DND-41 (cell line): ENCODE measurements at regions not wholly inside any gene's neighbourhood (a gene's known extent, or its start where the extent isn't known, plus 50 kb on each side); places are given as distances from the start of the nearest gene placed in this dataset.

Experiments
- ATAC-seq: fragments of 200-7000 bp; cut with Tn5 transposase; 3 replicates; pipeline ENCODE4 v1.9.1; 2021; ENCODE audit warnings: low read depth; ENCODE audit not compliant: insufficient read depth
- DNase-seq: peaks from one replicate; pipeline ENCODE4 v3.0.0-alpha.2; 2020
- H2AFZ ChIP-seq: 2 replicates; pipeline ENCODE4 v1.6.0; 2012; ENCODE audit warnings: low read depth, low read length
- H3K27ac ChIP-seq: 2 replicates; pipeline ENCODE4 v1.5.1; 2012; ENCODE audit warnings: low read length, inconsistent platforms
- H3K27me3 ChIP-seq: fragments of 200-600 bp; sonication (generic); 2 replicates; pipeline ENCODE4 v1.6.0; 2012; ENCODE audit warnings: low read length, mild to moderate bottlenecking, inconsistent platforms; ENCODE audit not compliant: insufficient read depth, poor library complexity
- H3K36me3 ChIP-seq: 2 replicates; pipeline ENCODE4 v1.5.1; 2012; ENCODE audit warnings: low read length, inconsistent platforms; ENCODE audit not compliant: insufficient read depth
- H3K4me1 ChIP-seq: 2 replicates; pipeline ENCODE4 v1.5.1; 2012; ENCODE audit warnings: mild to moderate bottlenecking, low read length; ENCODE audit not compliant: insufficient read depth
- H3K4me2 ChIP-seq: 2 replicates; pipeline ENCODE4 v1.6.0; 2012; ENCODE audit warnings: mild to moderate bottlenecking, moderate library complexity, low read length, inconsistent platforms; ENCODE audit not compliant: insufficient read depth
- H3K4me3 ChIP-seq, 2 experiments: fragments of 200-600 bp in 1 of 2; shearing (Covaris generic) in 1 of 2; 2 replicates each; pipeline ENCODE4 v1.5.1; 2012 to 2016; ENCODE audit warnings: inconsistent platforms in 2 of 2, low read length in 2 of 2, mild to moderate bottlenecking in 2 of 2, low read depth in 1 of 2, moderate library complexity in 1 of 2
- H3K79me2 ChIP-seq: 2 replicates; pipeline ENCODE4 v1.6.0; 2012; ENCODE audit warnings: low read length, inconsistent platforms; ENCODE audit not compliant: insufficient read depth
- H3K9ac ChIP-seq: 2 replicates; pipeline ENCODE4 v1.6.0; 2012; ENCODE audit warnings: low read depth, mild to moderate bottlenecking, inconsistent platforms, low read length, moderate library complexity
- H3K9me3 ChIP-seq: 2 replicates; pipeline ENCODE4 v1.5.1; 2012; ENCODE audit warnings: low read length, moderate library complexity, mild to moderate bottlenecking, inconsistent platforms; ENCODE audit not compliant: insufficient read depth, severe bottlenecking
- H4K20me1 ChIP-seq: 2 replicates; pipeline ENCODE4 v1.6.0; 2012; ENCODE audit warnings: low read length; ENCODE audit not compliant: insufficient read depth
- EZH2 ChIP-seq: IDR thresholded peaks from 3 replicates; pipeline ENCODE4 v1.6.1; 2012; ENCODE audit warnings: borderline replicate concordance, low read depth, mild to moderate bottlenecking, moderate library complexity, low read length, inconsistent platforms; ENCODE audit not compliant: severe bottlenecking
- TF ChIP-seq, protein P1 (sequence below): IDR thresholded peaks from 2 replicates; pipeline ENCODE4 v1.5.1; 2012; ENCODE audit warnings: borderline replicate concordance, low read length, moderate library complexity, mild to moderate bottlenecking; ENCODE audit not compliant: poor library complexity, severe bottlenecking; ENCODE audit errors: extremely low read depth

GRCh38 chr3:159221335-159221734 is 419.5 kb downstream of the MFSD1 start:
- H3K36me3 ChIP-seq: no peaks in the 10 kb centered on the region
- no peak overlapping the region for H3K4me3 ChIP-seq
- H3K27me3 ChIP-seq: no peaks in the 10 kb centered on the region
- DNase-seq: no peak
- no peaks in the 10 kb centered on the region for H3K79me2 ChIP-seq
- no peak overlapping the region for H3K9ac ChIP-seq
- H3K4me1 ChIP-seq: no peaks in the 10 kb centered on the region
- H3K9me3 ChIP-seq: no peaks in the 10 kb centered on the region
- H4K20me1 ChIP-seq: no peaks in the 10 kb centered on the region
- no peak overlapping the region; the same call in 1 of the 2 replicates for H2AFZ ChIP-seq
- no peak overlapping the region for H3K27ac ChIP-seq
- no peak overlapping the region for H3K4me2 ChIP-seq
- TF ChIP-seq, protein P1, sequence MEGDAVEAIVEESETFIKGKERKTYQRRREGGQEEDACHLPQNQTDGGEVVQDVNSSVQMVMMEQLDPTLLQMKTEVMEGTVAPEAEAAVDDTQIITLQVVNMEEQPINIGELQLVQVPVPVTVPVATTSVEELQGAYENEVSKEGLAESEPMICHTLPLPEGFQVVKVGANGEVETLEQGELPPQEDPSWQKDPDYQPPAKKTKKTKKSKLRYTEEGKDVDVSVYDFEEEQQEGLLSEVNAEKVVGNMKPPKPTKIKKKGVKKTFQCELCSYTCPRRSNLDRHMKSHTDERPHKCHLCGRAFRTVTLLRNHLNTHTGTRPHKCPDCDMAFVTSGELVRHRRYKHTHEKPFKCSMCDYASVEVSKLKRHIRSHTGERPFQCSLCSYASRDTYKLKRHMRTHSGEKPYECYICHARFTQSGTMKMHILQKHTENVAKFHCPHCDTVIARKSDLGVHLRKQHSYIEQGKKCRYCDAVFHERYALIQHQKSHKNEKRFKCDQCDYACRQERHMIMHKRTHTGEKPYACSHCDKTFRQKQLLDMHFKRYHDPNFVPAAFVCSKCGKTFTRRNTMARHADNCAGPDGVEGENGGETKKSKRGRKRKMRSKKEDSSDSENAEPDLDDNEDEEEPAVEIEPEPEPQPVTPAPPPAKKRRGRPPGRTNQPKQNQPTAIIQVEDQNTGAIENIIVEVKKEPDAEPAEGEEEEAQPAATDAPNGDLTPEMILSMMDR: no peak
- TF ChIP-seq EZH2: no peak
- ATAC-seq: no peak

- DNase-seq (no peak), ATAC-seq (peak; percentile 47; the same call in 2 of the 3 replicates)
- Histone ChIP-seq H4K20me1 (no peaks in the 10 kb centered on the region), H3K4me3 (no peak overlapping the region), H3K79me2 (no peaks in the 10 kb centered on the region), H3K4me2 (no peak overlapping the region), H3K27me3 (no peaks in the 10 kb centered on the region), H3K36me3 (no peaks in the 10 kb centered on the region), H3K9ac (no peak overlapping the region), H3K9me3 (no peaks in the 10 kb centered on the region), H3K27ac (peak overlapping the region; percentile 47; the same call in 1 of the 2 replicates), H2AFZ (peak overlapping the region; percentile 19; the same call in 1 of the 2 replicates), H3K4me1 (peaks cover 7% of the 10 kb centered on the region)
- TF ChIP-seq, protein P1: no peak
- TF ChIP-seq EZH2: no peak
Observed at GRCh38 chr3:159229116-159229680, 427.3 kb downstream of the MFSD1 start.

DNA sequence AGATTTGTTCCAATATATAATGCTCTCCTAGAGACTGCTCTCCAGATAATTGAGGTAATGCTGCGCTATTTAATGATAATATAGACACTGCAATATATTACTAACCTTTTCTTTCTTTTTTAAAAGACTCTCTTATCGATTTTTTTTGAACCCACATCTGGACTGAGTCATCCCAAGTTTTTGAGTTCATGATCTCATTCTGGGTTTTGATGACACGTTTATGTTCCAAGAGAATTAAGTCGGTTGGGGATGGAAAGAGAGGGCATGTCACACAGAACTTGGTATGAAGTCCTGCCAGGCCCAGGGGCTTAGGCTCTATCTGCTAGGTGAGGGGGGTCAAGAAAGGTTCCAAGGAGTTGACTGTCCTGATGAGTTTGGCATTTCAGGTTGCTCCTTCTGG is 431.1 kb downstream of the MFSD1 start:
- H3K9me3 ChIP-seq: no peaks in the 10 kb centered on the region
- H3K79me2 ChIP-seq: no peaks in the 10 kb centered on the region
- TF ChIP-seq, protein P1: no peak
- TF ChIP-seq EZH2: no peak
- DNase-seq (no peak), ATAC-seq (no peak)
- H3K36me3 ChIP-seq: no peaks in the 10 kb centered on the region
- H2AFZ ChIP-seq: no peak overlapping the region
- H3K4me2 ChIP-seq: no peak overlapping the region
- H3K4me1 ChIP-seq: peaks cover 7% of the 10 kb centered on the region
- H3K27ac ChIP-seq: no peak overlapping the region
- H3K27me3 ChIP-seq: no peaks in the 10 kb centered on the region
- no peaks in the 10 kb centered on the region for H4K20me1 ChIP-seq
- H3K4me3 ChIP-seq: no peak overlapping the region
- no peak overlapping the region for H3K9ac ChIP-seq
